ENCODE measurements at regions not wholly inside any gene's neighbourhood (a gene's known extent, or its start where the extent isn't known, plus 50 kb on each side); places are given as distances from the start of the nearest gene placed in this dataset.

- no peak for TF ChIP-seq CTCF (IDR thresholded peaks at IDR 0.05; ENCODE audit: borderline replicate concordance, extremely low read depth, low read length, poor library complexity, severe bottlenecking)
- no peak for TF ChIP-seq EZH2 (IDR thresholded peaks at IDR 0.05; ENCODE audit: borderline replicate concordance, low read depth, low read length, severe bottlenecking)
These were observed 170.2 kb downstream of the DDX1 start for GRCh38 chr2:15761910-15762309.

Data from DND-41 (cell line).